Retinal pigment epithelial cell (primary cell): ENCODE measurements at regions not wholly inside any gene's neighbourhood (a gene's known extent, or its start where the extent isn't known, plus 50 kb on each side); places are given as distances from the start of the nearest gene placed in this dataset.
"Not testable (repeated sequence)": the region's sequence is repeated elsewhere in the genome, so short reads cannot be mapped to it uniquely, and the experiment has no call there.

Experiments used
- DNase-seq: peaks from one replicate; pipeline ENCODE4 v3.0.0-alpha.2; 2010; ENCODE audit warnings: low read depth
- H3K4me3 ChIP-seq: 2 replicates; pipeline ENCODE4 v1.5.1; 2011; ENCODE audit warnings: mild to moderate bottlenecking, low read length, control low read depth, moderate library complexity
- TF ChIP-seq, protein P1 (sequence below): conservative IDR thresholded peaks from 2 replicates; pipeline ENCODE4 v1.5.1; 2011; ENCODE audit warnings: low read depth, low read length, control low read depth, inconsistent platforms

DNA sequence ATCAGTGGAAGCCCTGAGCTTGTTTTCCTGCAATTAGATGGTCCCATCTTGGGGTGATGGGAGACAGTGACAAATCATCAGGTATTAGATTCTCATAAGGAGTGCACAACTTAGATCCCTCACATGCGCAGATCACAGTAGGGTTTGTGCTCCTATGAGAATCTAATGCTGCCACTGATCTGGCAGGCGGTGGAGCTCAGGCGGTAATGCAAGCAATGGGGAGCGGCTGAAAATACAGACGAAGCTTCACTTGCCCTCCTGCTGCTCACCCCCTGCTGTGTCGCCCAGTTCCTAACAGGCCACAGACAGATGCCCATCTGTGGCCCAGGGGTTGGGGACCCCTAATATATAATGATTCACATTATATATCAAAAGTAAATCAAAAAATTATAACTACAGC, 258.8 kb upstream of the USP15 start:
- no peak overlapping the region for H3K4me3 ChIP-seq
- no peak for DNase-seq
- TF ChIP-seq, protein P1, sequence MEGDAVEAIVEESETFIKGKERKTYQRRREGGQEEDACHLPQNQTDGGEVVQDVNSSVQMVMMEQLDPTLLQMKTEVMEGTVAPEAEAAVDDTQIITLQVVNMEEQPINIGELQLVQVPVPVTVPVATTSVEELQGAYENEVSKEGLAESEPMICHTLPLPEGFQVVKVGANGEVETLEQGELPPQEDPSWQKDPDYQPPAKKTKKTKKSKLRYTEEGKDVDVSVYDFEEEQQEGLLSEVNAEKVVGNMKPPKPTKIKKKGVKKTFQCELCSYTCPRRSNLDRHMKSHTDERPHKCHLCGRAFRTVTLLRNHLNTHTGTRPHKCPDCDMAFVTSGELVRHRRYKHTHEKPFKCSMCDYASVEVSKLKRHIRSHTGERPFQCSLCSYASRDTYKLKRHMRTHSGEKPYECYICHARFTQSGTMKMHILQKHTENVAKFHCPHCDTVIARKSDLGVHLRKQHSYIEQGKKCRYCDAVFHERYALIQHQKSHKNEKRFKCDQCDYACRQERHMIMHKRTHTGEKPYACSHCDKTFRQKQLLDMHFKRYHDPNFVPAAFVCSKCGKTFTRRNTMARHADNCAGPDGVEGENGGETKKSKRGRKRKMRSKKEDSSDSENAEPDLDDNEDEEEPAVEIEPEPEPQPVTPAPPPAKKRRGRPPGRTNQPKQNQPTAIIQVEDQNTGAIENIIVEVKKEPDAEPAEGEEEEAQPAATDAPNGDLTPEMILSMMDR: no peak

DNA sequence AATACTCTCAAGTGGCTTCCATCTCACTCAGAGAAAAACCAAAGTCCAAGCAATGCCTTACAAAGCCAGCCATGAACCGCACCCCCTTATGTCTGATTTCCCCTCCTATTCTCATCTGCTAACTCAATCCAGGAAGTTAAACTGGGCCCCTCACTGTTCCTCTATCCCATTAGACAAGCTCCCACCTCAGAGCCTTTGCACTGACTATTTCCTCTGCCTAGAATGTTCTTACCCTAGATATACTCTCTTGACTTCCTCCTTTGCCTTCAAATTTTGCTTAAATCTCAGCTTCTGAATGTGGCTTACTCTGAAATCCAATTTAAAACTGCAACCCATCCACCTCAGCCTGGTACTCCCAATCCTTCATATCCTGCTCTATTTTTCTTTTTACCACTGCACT, 257.0 kb upstream of the USP15 start:
- TF ChIP-seq, protein P1: no peak
- no peak overlapping the region for H3K4me3 ChIP-seq
- DNase-seq: no peak

DNA sequence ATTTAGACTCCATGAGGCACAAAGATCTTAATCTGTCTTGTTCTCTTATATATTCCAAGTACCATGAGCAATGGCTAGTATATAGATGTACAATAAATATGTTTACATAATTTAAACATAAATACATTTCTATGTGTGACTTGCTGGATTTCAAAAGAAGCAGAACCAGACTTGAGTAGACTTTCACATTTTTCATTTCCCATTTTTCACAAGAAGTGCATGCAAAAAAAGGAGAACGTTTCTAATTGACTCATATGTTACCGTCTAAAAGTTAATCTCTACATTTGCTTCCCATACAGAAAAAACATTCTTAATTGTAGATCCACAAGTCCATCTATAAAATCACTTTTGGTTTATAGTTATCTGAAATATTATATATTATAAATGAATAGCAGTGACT, 256.5 kb upstream of the USP15 start:
- TF ChIP-seq, protein P1: no peak
- no peak overlapping the region for H3K4me3 ChIP-seq
- no peak for DNase-seq

DNA sequence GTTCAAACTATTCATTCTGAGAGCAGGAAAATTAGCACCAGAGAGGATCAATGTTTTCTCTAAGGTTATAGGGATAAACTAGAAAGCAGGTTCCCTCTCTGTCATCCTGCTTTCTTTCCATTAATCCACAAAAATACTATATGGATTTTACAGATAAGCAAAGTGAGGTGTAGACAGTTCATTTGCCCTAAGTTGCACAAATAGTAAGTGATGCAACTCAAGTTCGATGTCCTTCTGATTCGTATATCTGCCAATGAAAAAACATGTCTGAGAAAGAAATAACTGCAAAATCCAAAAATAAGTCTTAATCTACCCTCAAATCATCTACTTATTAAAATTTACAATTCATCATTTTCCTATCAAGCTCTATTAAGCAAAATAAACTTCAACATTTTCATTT, 254.6 kb upstream of the USP15 start:
- H3K4me3 ChIP-seq: no peak overlapping the region
- DNase-seq: no peak
- TF ChIP-seq, protein P1: no peak

DNA sequence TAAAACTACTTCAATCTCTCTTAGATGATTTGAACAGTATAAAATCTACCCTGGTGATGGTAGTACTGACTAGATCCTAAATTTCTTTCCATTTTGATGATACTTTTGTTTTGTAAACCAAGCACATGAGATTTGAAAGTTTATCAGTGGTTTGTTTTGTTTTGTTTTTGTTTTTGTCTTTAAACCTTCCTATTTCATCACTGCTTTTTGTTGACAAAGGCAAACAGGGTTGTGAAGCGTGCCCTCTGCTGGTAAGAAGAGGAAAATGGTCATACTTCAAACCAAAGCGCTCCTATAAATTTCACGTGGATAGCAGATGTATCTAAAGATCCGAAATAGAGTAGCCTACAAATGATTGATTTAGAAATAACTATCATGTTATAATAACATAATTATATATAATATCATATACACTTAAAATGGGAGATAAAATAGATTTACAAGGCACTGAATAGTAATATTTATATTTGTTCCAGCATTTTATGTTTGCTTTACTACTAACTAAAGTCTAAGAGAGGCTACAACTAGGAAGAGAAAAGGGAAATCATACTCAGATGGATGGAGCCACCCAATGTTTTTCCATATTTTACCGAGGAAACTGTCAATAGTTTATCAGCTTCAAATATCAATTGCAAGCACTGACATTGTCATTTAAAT, 254.0 kb upstream of the USP15 start:
- TF ChIP-seq, protein P1: peak; percentile 81
- DNase-seq: peak; percentile 8

DNA sequence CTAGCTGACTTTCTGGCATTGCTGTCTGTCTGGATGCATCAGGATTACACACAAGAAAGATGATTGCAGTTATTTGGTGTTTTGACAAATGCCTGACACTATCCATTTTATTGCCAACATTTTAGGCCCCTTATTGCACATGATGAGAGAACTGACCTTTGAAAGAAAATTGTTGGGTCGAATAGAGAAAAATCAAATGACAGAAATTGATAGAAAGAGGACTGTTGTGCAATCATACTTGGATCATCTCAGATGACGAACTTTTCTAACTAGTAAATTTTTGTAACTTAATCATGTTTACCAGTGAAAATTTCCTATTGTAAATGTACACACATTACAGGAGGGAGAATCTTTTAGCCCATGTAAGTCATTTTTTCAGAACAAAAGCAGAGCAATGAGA, 251.5 kb upstream of the USP15 start:
- TF ChIP-seq, protein P1: no peak
- DNase-seq: no peak
- no peak overlapping the region for H3K4me3 ChIP-seq

More for the DNA sequence above, 254.0 kb upstream of the USP15 start:
- no peak overlapping the region for H3K4me3 ChIP-seq

DNA sequence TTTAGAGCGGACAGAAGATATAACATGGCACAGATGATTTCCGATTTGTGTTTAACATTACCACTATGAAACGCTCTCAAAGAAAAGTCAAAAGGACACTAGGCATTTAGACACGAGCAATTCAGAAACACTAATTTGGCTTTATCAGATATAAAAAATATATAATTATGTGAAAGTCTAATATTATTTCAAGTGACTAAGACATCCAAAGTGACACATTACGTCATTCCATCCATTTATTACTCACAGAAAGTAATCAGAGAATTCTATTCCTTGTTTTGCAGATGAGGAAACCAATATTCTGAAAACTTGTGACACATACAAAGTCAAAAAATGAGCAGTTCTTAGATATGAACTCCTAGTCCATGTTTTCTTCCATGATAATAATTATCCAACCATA, 250.8 kb upstream of the USP15 start:
- no peak for DNase-seq
- H3K4me3 ChIP-seq: no peak overlapping the region
- TF ChIP-seq, protein P1: no peak

DNA sequence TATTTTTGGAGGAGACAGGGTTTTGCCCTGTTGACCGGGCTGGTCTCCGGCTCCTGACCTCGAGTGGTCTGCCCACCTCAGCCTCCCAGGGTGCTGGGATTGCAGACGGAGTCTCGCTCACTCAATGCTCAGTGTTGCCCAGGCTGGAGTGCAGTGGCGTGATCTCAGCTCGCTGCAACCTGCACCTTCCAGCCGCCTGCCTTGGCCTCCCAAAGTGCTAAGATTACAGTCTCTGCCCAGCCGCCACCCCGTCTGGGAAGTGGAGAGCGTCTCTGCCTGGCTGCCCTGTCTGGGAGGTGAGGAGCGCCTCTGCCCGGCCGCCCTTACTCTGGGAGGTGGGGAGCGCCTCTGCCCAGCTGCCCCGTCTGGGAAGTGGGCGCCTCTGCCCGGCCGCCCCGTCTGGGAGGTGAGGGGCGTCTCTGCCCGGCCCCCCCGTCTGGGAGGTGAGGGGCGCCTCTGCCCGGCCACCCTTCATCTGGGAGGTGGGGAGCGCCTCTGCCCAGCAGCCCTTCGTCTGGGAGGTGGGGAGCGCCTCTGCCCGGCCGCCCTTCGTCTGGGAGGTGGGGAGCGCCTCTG, 249.8 kb upstream of the USP15 start:
- not testable (repeated sequence) for DNase-seq, H3K4me3 ChIP-seq

DNA sequence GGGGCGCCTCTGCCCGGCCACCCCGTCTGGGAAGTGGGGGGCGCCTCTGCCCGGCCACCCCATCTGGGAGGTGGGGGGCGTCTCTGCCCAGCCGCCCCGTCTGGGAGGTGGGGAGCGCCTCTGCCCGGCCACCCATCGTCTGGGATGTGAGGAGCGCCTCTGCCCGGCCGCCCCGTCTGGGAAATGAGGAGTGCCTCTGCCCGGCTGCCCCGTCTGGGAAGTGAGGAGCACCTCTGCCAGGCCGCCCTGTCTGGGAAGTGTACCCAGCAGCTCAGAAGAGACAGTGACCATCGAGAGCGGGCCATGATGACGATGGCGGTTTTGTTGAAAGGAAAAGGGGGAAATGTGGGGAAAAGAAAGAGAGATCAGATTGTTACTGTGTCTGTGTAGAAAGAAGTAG, 249.2 kb upstream of the USP15 start:
- not testable (repeated sequence) for DNase-seq, H3K4me3 ChIP-seq
